ENCODE measurements at regions not wholly inside any gene's neighbourhood (a gene's known extent, or its start where the extent isn't known, plus 50 kb on each side); places are given as distances from the start of the nearest gene placed in this dataset.

- no peak overlapping the region for H3K4me3 ChIP-seq
- intact Hi-C loops (cut with DNase I; ENCODE audit: low total_unique reads): no loop called here
- no peaks in the 10 kb centered on the region for H3K36me3 ChIP-seq
- no peak for DNase-seq
- peaks cover 2 to 26% (median 10%) of the 10 kb centered on the region in 4 donors for H3K9me3 ChIP-seq
- no peaks in the 10 kb centered on the region for H3K27me3 ChIP-seq
- TF ChIP-seq POLR2AphosphoS5 (IDR thresholded peaks at IDR 0.05) (no peak), EP300 (IDR thresholded peaks at IDR 0.05) (no peak), POLR2A (IDR thresholded peaks at IDR 0.05) (no peak), CTCF (IDR thresholded peaks at IDR 0.05) (no peak)
- H3K27ac ChIP-seq: no peak overlapping the region
- H3K4me1 ChIP-seq: no peaks in the 10 kb centered on the region
- WGBS, 5 donors: 17 to 53% (median 26%) methylated on average over 1 of the region's 1 CpG
Observed at GRCh38 chr9:78892182-78892581, 595.3 kb downstream of the PSAT1 start.

- Histone ChIP-seq H3K36me3 (no peaks in the 10 kb centered on the region), H3K27me3 (no peaks in the 10 kb centered on the region), H3K4me3 (no peak overlapping the region), H3K9me3 (peaks cover 2 to 26% (median 10%) of the 10 kb centered on the region in 4 donors), H3K4me1 (no peaks in the 10 kb centered on the region), H3K27ac (no peak overlapping the region)
- intact Hi-C loops (cut with DNase I; ENCODE audit: low total_unique reads): no loop called here
- TF ChIP-seq POLR2AphosphoS5 (IDR thresholded peaks at IDR 0.05) (no peak), POLR2A (IDR thresholded peaks at IDR 0.05) (no peak), CTCF (IDR thresholded peaks at IDR 0.05) (no peak), EP300 (IDR thresholded peaks at IDR 0.05) (no peak)
- DNase-seq: no peak
Observed at GRCh38 chr9:78892769-78893168, 595.8 kb downstream of the PSAT1 start.

GRCh38 chr9:78893774-78894401 is 597.0 kb downstream of the PSAT1 start:
- no peak for TF ChIP-seq POLR2AphosphoS5 (IDR thresholded peaks at IDR 0.05)
- no peak for TF ChIP-seq EP300 (IDR thresholded peaks at IDR 0.05)
- TF ChIP-seq POLR2A (IDR thresholded peaks at IDR 0.05): no peak
- TF ChIP-seq CTCF (IDR thresholded peaks at IDR 0.05): no peak
- DNase-seq: no peak
- H3K4me3 ChIP-seq: no peak overlapping the region
- WGBS, 5 donors: 79 to 93% (median 87%) methylated on average over 2 of the region's 2 CpGs
- H3K27me3 ChIP-seq: no peaks in the 10 kb centered on the region
- H3K36me3 ChIP-seq: no peaks in the 10 kb centered on the region
- no peaks in the 10 kb centered on the region for H3K4me1 ChIP-seq
- H3K9me3 ChIP-seq: peaks cover 2 to 26% (median 10%) of the 10 kb centered on the region in 4 donors
- intact Hi-C loops (cut with DNase I; ENCODE audit: low total_unique reads): no loop called here
- no peak overlapping the region for H3K27ac ChIP-seq

- DNase-seq: no peak
- TF ChIP-seq POLR2AphosphoS5 (IDR thresholded peaks at IDR 0.05) (no peak), EP300 (IDR thresholded peaks at IDR 0.05) (no peak), CTCF (IDR thresholded peaks at IDR 0.05) (no peak), POLR2A (IDR thresholded peaks at IDR 0.05) (no peak)
- intact Hi-C loops (cut with DNase I; ENCODE audit: low total_unique reads): no loop called here
- H3K27ac ChIP-seq: no peak overlapping the region
- H3K27me3 ChIP-seq: no peaks in the 10 kb centered on the region
- 79 to 92% (median 85%) methylated on average over 1 of the region's 1 CpG for whole genome bisulfite sequencing, 5 donors
- no peaks in the 10 kb centered on the region for H3K36me3 ChIP-seq
- peaks cover 0 to 6% (median 0%) of the 10 kb centered on the region in 4 donors for H3K9me3 ChIP-seq
- no peaks in the 10 kb centered on the region for H3K4me1 ChIP-seq
- H3K4me3 ChIP-seq: no peak overlapping the region
Observed at GRCh38 chr9:78896479-78896878, 599.6 kb downstream of the PSAT1 start.

All from stomach (tissue), 8 donors.